ENCODE measurements at regions not wholly inside any gene's neighbourhood (a gene's known extent, or its start where the extent isn't known, plus 50 kb on each side); places are given as distances from the start of the nearest gene placed in this dataset.

DNA sequence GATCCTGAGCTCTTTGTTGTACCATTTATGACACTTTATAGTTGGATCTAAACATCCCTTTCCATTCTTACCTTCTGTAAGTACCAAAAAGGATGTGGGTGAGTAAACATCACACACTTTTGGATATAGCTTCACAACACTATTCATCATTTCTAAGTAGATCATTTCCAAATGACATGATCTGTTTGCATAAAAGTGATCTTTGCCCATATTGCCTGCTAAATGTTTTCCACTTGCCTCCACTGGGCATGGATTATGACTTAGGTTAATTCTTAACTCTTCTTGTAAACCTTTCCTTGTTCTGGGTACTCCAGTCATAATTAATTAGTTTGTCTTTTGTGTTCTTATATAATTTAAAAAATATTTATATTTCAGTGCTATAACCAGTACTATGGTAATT, 244.9 kb upstream of the AGA start:
- Histone ChIP-seq H3K27ac (ENCODE audit: insufficient read depth, low read length) (no peak overlapping the region), H3K9me3 (ENCODE audit: control insufficient read depth, insufficient read depth, low read length) (no peaks in the 10 kb centered on the region), H3K56ac (ENCODE audit: extremely low read depth, insufficient read depth, low read length) (no peak overlapping the region), H4K91ac (ENCODE audit: insufficient read depth, low read depth, low read length) (no peak overlapping the region), H3K9me1 (ENCODE audit: insufficient read depth, low read length) (no peaks in the 10 kb centered on the region; the same call in 1 of the 2 replicates), H3K27me3 (ENCODE audit: control insufficient read depth, insufficient read depth, low read length) (no peaks in the 10 kb centered on the region), H2AK5ac (ENCODE audit: low read depth, low read length) (no peak overlapping the region), H3K4me3 (ENCODE audit: insufficient read depth, low read depth, low read length) (no peak overlapping the region), H3K4ac (ENCODE audit: low read depth, low read length) (no peak overlapping the region), H3K23ac (ENCODE audit: low read depth, low read length) (no peak overlapping the region), H3K14ac (replicated peaks; ENCODE audit: low read depth, low read length) (no peak overlapping the region), H2AK9ac (replicated peaks; ENCODE audit: low read depth, low read length, poor library complexity) (no peak overlapping the region), H2BK15ac (ENCODE audit: low read depth, low read length) (no peak overlapping the region), H4K8ac (ENCODE audit: low read depth in 2 of 2, low read length in 2 of 2) (no peak overlapping the region), H3K79me1 (ENCODE audit: low read depth in 1 of 2, low read length in 2 of 2) (no peaks in the 10 kb centered on the region), H3K4me1 (ENCODE audit: control insufficient read depth, insufficient read depth, low read length) (no peaks in the 10 kb centered on the region), H3K18ac (ENCODE audit: low read depth, low read length) (no peak overlapping the region), H3K4me2 (ENCODE audit: low read depth, low read length) (no peak overlapping the region), H2BK5ac (ENCODE audit: low read depth, low read length, poor library complexity, severe bottlenecking) (no peak overlapping the region), H3K9ac (ENCODE audit: low read depth, low read length) (no peak overlapping the region), H4K5ac (ENCODE audit: low read depth, low read length) (no peak overlapping the region), H2AFZ (replicated peaks; ENCODE audit: low read length, poor library complexity) (no peak overlapping the region), H2BK20ac (ENCODE audit: low read depth, low read length) (no peak overlapping the region), H2BK120ac (ENCODE audit: low read depth, low read length) (no peak overlapping the region), H3K36me3 (ENCODE audit: control insufficient read depth, insufficient read depth, low read length) (no peaks in the 10 kb centered on the region), H4K20me1 (ENCODE audit: insufficient read depth, low read length) (no peaks in the 10 kb centered on the region)
- intact Hi-C loops (cut with micrococcal nuclease) (no loop called here), in situ Hi-C loops (cut with MboI; ENCODE audit: low sequenced_read_pairs) (no loop called here), dilution Hi-C loops (cut with HindIII; ENCODE audit: low sequenced_read_pairs, unreplicated experiment) (no loop called here)
- no peak for ATAC-seq (ENCODE audit: low read depth)
- no TSS peak for BruUV-seq (replicated peaks)
- ChIA-PET CTCF (no interaction called here), POLR2A (ENCODE audit: unreplicated experiment) (no interaction called here)
- TF ChIP-seq MAFK (IDR thresholded peaks at IDR 0.05; ENCODE audit: low read depth, low read length) (no peak), BHLHE40 (IDR thresholded peaks at IDR 0.05; ENCODE audit: low read depth, low read length) (no peak), CHD1 (IDR thresholded peaks at IDR 0.05; ENCODE audit: low read depth, low read length) (no peak), RFX5 (IDR thresholded peaks at IDR 0.05; ENCODE audit: low read depth, low read length) (no peak), RCOR1 (IDR thresholded peaks at IDR 0.05; ENCODE audit: insufficient replicate concordance, low read length) (no peak), FOS (IDR thresholded peaks at IDR 0.05; ENCODE audit: low read depth, low read length) (no peak), CEBPB (IDR thresholded peaks at IDR 0.05; ENCODE audit: low read depth, low read length) (no peak), SMC3 (IDR thresholded peaks at IDR 0.05; ENCODE audit: low read depth, low read length) (no peak), RAD21 (IDR thresholded peaks at IDR 0.05; ENCODE audit: low read length) (no peak), NFE2L2 (IDR thresholded peaks at IDR 0.05; ENCODE audit: low read depth, low read length) (no peak), MAZ (IDR thresholded peaks at IDR 0.05; ENCODE audit: borderline replicate concordance, low read depth, low read length) (no peak)
- TF ChIP-seq, protein P1, sequence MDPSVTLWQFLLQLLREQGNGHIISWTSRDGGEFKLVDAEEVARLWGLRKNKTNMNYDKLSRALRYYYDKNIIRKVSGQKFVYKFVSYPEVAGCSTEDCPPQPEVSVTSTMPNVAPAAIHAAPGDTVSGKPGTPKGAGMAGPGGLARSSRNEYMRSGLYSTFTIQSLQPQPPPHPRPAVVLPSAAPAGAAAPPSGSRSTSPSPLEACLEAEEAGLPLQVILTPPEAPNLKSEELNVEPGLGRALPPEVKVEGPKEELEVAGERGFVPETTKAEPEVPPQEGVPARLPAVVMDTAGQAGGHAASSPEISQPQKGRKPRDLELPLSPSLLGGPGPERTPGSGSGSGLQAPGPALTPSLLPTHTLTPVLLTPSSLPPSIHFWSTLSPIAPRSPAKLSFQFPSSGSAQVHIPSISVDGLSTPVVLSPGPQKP (IDR thresholded peaks at IDR 0.05; ENCODE audit: borderline replicate concordance, low read depth, low read length): no peak
- TF ChIP-seq, protein P2, sequence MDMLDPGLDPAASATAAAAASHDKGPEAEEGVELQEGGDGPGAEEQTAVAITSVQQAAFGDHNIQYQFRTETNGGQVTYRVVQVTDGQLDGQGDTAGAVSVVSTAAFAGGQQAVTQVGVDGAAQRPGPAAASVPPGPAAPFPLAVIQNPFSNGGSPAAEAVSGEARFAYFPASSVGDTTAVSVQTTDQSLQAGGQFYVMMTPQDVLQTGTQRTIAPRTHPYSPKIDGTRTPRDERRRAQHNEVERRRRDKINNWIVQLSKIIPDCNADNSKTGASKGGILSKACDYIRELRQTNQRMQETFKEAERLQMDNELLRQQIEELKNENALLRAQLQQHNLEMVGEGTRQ (IDR thresholded peaks at IDR 0.05; ENCODE audit: low read depth, low read length): no peak
- TF ChIP-seq, protein P3, sequence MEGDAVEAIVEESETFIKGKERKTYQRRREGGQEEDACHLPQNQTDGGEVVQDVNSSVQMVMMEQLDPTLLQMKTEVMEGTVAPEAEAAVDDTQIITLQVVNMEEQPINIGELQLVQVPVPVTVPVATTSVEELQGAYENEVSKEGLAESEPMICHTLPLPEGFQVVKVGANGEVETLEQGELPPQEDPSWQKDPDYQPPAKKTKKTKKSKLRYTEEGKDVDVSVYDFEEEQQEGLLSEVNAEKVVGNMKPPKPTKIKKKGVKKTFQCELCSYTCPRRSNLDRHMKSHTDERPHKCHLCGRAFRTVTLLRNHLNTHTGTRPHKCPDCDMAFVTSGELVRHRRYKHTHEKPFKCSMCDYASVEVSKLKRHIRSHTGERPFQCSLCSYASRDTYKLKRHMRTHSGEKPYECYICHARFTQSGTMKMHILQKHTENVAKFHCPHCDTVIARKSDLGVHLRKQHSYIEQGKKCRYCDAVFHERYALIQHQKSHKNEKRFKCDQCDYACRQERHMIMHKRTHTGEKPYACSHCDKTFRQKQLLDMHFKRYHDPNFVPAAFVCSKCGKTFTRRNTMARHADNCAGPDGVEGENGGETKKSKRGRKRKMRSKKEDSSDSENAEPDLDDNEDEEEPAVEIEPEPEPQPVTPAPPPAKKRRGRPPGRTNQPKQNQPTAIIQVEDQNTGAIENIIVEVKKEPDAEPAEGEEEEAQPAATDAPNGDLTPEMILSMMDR (conservative IDR thresholded peaks at IDR 0.05; ENCODE audit: low read depth, low read length): no peak
- DNase-seq: no peak

Data from IMR-90 (cell line).